Astrocyte of the cerebellum (primary cell): ENCODE measurements at regions not wholly inside any gene's neighbourhood (a gene's known extent, or its start where the extent isn't known, plus 50 kb on each side); places are given as distances from the start of the nearest gene placed in this dataset.
"Not testable (repeated sequence)": the region's sequence is repeated elsewhere in the genome, so short reads cannot be mapped to it uniquely, and the experiment has no call there.

Experiments
- DNase-seq: peaks from one replicate; pipeline ENCODE4 v3.0.0-alpha.2; 2011; ENCODE audit warnings: low read depth
- H3K4me3 ChIP-seq: 2 replicates; pipeline ENCODE4 v1.5.1; 2011; ENCODE audit warnings: mild to moderate bottlenecking, low read depth, low read length, moderate library complexity
- CTCF ChIP-seq: IDR thresholded peaks from 2 replicates; pipeline ENCODE4 v1.5.1; 2012; ENCODE audit warnings: low read length, low read depth, moderate library complexity, mild to moderate bottlenecking; ENCODE audit errors: missing control alignments
- in situ Hi-C: cut with HindIII; loops from 2 replicates; pipeline ENCODE4 v1.10.0; 2017; ENCODE audit warnings: low sequenced_read_pairs

- no peak for DNase-seq
- TF ChIP-seq CTCF = no peak
- no peak overlapping the region for H3K4me3 ChIP-seq
- in situ Hi-C loops = no loop called here
Observed at GRCh38 chr17:14725729-14726128, 424.8 kb downstream of the HS3ST3B1 start.

DNA sequence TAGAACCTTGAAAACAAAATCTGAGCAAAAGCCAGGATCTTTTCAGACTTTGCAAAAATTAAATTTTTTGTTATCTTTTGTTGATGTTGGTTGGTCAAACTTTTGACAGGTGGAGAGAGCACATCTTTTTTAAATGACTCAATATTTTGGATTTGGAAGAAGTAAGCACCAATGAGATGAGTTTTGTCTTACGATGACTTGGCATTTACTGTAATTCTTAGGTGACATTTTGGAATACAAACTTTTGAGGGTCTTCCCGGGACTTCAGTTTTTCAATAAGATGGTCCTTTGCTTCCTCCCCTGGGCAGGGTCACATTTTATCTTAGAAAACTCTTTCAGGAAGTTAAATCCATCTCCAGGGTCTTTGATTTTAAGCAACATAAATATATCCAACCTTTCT, 423.9 kb downstream of the HS3ST3B1 start:
- no peak overlapping the region for H3K4me3 ChIP-seq
- DNase-seq = no peak
- TF ChIP-seq CTCF = no peak
- in situ Hi-C loops = no loop called here

DNA sequence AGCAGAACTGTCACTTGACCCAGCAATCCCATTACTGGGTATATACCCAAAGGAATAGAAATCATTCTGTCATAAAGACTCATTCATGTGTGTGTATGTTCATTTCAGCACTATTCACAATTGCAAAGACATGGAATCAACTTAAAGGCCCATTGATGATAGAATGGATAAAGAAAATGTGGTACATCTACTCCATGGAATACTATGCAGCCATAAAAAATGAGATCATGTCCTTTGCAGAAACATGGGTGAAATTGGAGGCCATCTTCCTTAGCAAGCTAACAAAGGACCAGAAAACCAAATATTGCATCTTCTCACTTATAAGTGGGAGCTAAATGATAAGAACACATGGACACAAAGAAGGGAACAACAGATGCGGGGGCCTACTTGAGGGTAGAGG, 422.5 kb downstream of the HS3ST3B1 start:
- in situ Hi-C loops, DNase-seq, H3K4me3 ChIP-seq: not testable (repeated sequence)

DNA sequence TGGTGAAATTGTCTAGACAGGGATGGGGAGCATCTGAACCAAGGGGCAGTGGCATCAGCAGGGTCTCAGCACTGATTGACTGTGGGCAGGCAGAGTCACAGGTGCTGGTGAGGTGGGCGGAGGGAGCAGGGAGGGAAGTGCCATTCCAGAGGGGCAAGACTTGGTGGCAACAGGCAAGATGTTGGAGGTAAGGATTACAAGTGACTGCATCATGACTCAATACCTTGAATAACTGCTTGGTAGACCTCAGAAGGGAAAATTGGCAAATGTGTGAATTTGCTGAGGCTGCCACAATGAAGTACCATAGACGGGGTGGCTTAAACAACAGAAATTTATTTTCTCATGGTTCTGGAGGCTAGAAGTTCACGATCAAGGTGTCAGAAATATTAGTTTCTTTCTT, 419.1 kb downstream of the HS3ST3B1 start:
- TF ChIP-seq CTCF = no peak
- DNase-seq = no peak
- in situ Hi-C loops = no loop called here
- no peak overlapping the region for H3K4me3 ChIP-seq

DNA sequence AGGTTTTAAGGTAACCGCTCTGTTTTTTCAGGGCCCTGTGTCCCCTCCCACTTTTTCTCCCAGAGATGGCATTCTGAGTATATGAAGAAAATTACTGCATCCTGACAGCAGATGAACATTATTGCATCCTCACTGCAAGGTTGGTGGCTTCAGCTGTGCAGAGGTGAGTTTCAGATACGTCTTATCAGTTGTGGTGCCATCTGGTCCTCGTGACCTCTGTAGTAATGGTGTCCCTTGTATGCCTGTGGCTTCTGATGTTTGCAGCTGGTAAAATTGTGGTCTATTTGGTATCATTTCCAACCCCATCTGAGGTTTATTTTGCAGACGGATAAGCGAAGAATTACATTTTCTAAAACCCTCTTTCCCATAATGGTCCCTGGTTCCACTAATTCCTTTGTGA, 417.0 kb downstream of the HS3ST3B1 start:
- no peak overlapping the region for H3K4me3 ChIP-seq
- no peak for TF ChIP-seq CTCF
- in situ Hi-C loops = no loop called here
- DNase-seq = no peak

GRCh38 chr17:14715561-14715960, 414.7 kb downstream of the HS3ST3B1 start:
- in situ Hi-C loops = no loop called here
- TF ChIP-seq CTCF = no peak
- H3K4me3 ChIP-seq = no peak overlapping the region
- DNase-seq = no peak

DNA sequence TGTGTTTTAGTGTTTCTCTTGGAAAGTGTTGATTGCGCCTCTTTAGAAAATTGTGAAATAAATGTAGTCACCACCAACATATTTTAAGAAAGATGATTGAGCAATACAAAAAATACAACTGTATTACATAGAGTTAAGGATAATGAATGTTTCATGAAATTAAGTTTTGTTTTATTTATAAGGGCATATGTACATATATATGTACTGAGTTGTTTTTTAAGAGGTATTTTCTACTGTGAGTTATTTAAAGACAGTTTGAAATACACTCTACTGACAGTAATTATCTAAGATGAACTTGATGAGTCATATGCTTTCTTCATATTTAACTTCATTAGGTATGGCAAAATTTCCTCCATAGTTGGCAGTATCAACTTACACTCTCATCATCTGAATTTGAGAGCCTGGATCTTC, 411.7 kb downstream of the HS3ST3B1 start:
- TF ChIP-seq CTCF = no peak
- no peak overlapping the region for H3K4me3 ChIP-seq
- DNase-seq = no peak
- in situ Hi-C loops = no loop called here
